ENCODE measurements at regions not wholly inside any gene's neighbourhood (a gene's known extent, or its start where the extent isn't known, plus 50 kb on each side); places are given as distances from the start of the nearest gene placed in this dataset.

DNA sequence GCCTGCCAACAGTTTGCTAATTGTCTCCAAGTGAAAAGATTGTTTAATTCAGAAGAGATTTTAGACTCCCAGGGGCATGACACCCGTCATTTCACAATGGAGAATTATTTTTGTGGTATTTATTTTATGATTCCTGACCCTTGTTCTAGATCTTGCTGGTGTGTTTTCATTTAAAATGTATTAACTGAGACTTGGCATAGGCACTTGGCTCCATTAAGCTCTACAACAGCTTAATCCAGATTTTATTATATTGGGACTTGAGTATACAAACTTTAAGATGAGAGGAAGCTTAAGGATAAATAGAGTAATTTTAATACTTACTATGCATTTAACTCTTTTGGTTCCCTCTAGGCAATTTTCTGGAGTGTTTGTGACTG lies 101.3 kb upstream of the KCNE2 start:
- POLR2A ChIA-PET, result interaction anchor here (0.6 kb wide), 1 partner anchor 11 kb away, joined by 3 read pairs; no protein-coding TSS in a partner anchor
- no peak overlapping the region for H3K27ac Mint-ChIP-seq
- peaks cover 11% of the 10 kb centered on the region for H3K9me3 Mint-ChIP-seq
- no peaks in the 10 kb centered on the region for H3K36me3 Mint-ChIP-seq (ENCODE audit: low read depth)
- no peak for DNase-seq
- H3K4me3 Mint-ChIP-seq, result no peak overlapping the region
- intact Hi-C loops (cut with micrococcal nuclease), result loop anchor here (5.0 kb wide), 1 partner anchor 50 kb away; no protein-coding TSS in a partner anchor
- H3K27me3 Mint-ChIP-seq, result peaks cover 8% of the 10 kb centered on the region
- TF ChIP-seq, protein P1, sequence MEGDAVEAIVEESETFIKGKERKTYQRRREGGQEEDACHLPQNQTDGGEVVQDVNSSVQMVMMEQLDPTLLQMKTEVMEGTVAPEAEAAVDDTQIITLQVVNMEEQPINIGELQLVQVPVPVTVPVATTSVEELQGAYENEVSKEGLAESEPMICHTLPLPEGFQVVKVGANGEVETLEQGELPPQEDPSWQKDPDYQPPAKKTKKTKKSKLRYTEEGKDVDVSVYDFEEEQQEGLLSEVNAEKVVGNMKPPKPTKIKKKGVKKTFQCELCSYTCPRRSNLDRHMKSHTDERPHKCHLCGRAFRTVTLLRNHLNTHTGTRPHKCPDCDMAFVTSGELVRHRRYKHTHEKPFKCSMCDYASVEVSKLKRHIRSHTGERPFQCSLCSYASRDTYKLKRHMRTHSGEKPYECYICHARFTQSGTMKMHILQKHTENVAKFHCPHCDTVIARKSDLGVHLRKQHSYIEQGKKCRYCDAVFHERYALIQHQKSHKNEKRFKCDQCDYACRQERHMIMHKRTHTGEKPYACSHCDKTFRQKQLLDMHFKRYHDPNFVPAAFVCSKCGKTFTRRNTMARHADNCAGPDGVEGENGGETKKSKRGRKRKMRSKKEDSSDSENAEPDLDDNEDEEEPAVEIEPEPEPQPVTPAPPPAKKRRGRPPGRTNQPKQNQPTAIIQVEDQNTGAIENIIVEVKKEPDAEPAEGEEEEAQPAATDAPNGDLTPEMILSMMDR (IDR thresholded peaks at IDR 0.05), result no peak
- CTCF ChIA-PET, result no interaction called here
- no peak for ATAC-seq (ENCODE audit: low read depth)
- no peaks in the 10 kb centered on the region for H3K4me1 Mint-ChIP-seq

DNA sequence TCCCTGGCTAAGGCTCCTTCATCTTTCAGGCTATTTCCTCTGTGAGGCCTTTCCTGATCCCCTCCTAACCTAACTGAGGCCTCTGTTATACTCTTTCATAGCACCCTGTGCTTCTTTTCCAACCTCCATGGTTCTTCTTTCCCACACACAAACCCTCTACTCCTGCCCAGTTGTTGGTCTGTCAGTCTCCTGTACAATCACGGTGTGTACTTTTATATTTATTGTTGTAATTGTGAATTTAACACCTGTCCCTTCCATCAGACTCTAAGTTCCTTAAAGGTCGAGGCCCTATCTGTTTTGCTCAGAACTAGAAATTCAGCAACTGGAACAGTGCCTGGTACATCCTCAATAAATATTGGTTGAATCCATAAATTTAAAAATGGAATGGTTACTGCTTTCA lies 100.2 kb upstream of the KCNE2 start:
- Mint-ChIP-seq H3K4me3 (no peak overlapping the region), H3K27ac (no peak overlapping the region), H3K27me3 (peaks cover 4% of the 10 kb centered on the region), H3K4me1 (no peaks in the 10 kb centered on the region), H3K9me3 (peaks cover 11% of the 10 kb centered on the region), H3K36me3 (ENCODE audit: low read depth) (no peaks in the 10 kb centered on the region)
- ATAC-seq (ENCODE audit: low read depth), result no peak
- ChIA-PET POLR2A (no interaction called here), CTCF (no interaction called here)
- DNase-seq, result no peak
- TF ChIP-seq, protein P1 (IDR thresholded peaks at IDR 0.05), result no peak
- intact Hi-C loops (cut with micrococcal nuclease), result loop anchor here (5.0 kb wide), 1 partner anchor 49 kb away; no protein-coding TSS in a partner anchor

DNA sequence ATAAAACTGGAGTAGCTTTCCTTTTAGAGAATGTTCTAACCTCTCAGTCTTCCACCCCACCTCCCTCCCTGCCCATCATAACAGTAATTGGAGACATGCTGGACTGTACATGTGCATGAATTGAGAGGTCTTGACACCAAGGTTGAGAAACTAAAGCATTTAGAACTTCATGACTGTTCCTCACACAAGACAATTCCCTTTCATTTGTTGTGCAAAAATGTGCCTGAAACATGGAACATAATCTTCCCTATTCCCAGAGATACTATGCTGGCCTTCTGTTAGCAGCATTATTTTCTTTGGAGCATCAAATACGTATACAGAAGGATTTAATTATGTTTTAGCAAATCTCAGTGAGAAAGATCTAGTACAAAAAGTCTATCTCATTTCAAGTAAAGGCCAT lies 97.5 kb upstream of the KCNE2 start:
- POLR2A ChIA-PET, result no interaction called here
- ATAC-seq (ENCODE audit: low read depth), result no peak
- intact Hi-C loops (cut with micrococcal nuclease), result no loop called here

DNA sequence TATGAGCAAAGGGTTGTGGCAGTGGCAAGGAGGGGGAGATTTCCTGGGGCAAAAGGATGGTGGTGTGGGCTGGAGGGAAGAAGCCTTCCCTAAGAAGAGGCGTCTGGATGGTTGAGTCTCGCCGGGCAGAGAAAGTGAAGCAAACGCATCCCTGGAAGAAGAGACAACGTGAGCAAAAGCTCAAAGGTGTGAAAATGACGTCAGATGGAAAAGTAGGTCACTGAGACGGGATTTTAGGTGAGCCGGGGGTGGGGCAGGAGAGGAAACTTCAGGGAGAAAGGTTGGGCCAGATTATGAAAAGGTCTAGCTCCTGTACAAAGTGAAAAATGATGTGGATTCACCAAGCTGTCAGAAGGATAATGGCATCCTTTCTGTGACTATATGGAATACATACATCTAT lies 95.3 kb upstream of the KCNE2 start:
- DNase-seq (no peak), ATAC-seq (ENCODE audit: low read depth) (no peak)
- H3K36me3 Mint-ChIP-seq (ENCODE audit: low read depth), result no peaks in the 10 kb centered on the region
- no peak overlapping the region for H3K4me3 Mint-ChIP-seq
- POLR2A ChIA-PET, result no interaction called here
- CTCF ChIA-PET, result no interaction called here
- no peak overlapping the region for H3K27ac Mint-ChIP-seq
- intact Hi-C loops (cut with micrococcal nuclease), result no loop called here
- no peaks in the 10 kb centered on the region for H3K4me1 Mint-ChIP-seq
- TF ChIP-seq, protein P1 (IDR thresholded peaks at IDR 0.05), result no peak
- peaks cover 5% of the 10 kb centered on the region for H3K27me3 Mint-ChIP-seq
- H3K9me3 Mint-ChIP-seq, result peaks cover 4% of the 10 kb centered on the region

More for the DNA sequence above, 97.5 kb upstream of the KCNE2 start:
- Mint-ChIP-seq H3K27me3 (no peaks in the 10 kb centered on the region), H3K9me3 (peaks cover 11% of the 10 kb centered on the region), H3K4me1 (no peaks in the 10 kb centered on the region), H3K36me3 (ENCODE audit: low read depth) (no peaks in the 10 kb centered on the region), H3K27ac (no peak overlapping the region), H3K4me3 (no peak overlapping the region)
- TF ChIP-seq, protein P1 (IDR thresholded peaks at IDR 0.05), result no peak
- CTCF ChIA-PET, result no interaction called here
- no peak for DNase-seq

DNA sequence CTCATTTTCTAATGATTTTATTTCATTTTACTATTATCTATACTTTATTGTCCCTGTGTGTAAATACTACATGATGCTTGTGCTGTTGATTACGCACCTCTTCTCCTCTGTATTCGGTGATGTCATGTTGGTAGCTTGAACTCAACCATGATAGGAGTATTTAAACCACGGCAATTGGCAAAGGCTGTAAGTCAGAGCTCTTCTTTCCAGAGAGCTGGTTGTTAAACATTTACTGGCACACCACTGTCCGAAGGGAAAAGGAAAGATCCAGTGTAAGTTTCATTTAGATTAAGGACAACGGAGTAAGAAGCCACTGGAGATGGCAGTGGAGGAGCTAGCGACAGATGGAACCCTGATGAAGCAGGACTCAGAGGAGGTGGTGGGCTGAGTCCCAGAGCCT lies 93.4 kb upstream of the KCNE2 start:
- no peaks in the 10 kb centered on the region for H3K9me3 Mint-ChIP-seq
- ATAC-seq (ENCODE audit: low read depth) (no peak), DNase-seq (no peak)
- TF ChIP-seq, protein P1 (IDR thresholded peaks at IDR 0.05), result no peak
- CTCF ChIA-PET, result no interaction called here
- no peak overlapping the region for H3K4me3 Mint-ChIP-seq
- H3K36me3 Mint-ChIP-seq (ENCODE audit: low read depth), result no peaks in the 10 kb centered on the region
- H3K27me3 Mint-ChIP-seq, result peaks cover 9% of the 10 kb centered on the region
- no peaks in the 10 kb centered on the region for H3K4me1 Mint-ChIP-seq
- intact Hi-C loops (cut with micrococcal nuclease), result no loop called here
- no peak overlapping the region for H3K27ac Mint-ChIP-seq
- POLR2A ChIA-PET, result no interaction called here
